ENCODE measurements at regions not wholly inside any gene's neighbourhood (a gene's known extent, or its start where the extent isn't known, plus 50 kb on each side); places are given as distances from the start of the nearest gene placed in this dataset.

GRCh38 chr14:65346895-65347294 is 65.6 kb upstream of the FUT8 start:
- TF ChIP-seq, protein P1, sequence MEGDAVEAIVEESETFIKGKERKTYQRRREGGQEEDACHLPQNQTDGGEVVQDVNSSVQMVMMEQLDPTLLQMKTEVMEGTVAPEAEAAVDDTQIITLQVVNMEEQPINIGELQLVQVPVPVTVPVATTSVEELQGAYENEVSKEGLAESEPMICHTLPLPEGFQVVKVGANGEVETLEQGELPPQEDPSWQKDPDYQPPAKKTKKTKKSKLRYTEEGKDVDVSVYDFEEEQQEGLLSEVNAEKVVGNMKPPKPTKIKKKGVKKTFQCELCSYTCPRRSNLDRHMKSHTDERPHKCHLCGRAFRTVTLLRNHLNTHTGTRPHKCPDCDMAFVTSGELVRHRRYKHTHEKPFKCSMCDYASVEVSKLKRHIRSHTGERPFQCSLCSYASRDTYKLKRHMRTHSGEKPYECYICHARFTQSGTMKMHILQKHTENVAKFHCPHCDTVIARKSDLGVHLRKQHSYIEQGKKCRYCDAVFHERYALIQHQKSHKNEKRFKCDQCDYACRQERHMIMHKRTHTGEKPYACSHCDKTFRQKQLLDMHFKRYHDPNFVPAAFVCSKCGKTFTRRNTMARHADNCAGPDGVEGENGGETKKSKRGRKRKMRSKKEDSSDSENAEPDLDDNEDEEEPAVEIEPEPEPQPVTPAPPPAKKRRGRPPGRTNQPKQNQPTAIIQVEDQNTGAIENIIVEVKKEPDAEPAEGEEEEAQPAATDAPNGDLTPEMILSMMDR (conservative IDR thresholded peaks at IDR 0.05; ENCODE audit: low read length): no peak
- no peak for DNase-seq (ENCODE audit: low read depth)

DNA sequence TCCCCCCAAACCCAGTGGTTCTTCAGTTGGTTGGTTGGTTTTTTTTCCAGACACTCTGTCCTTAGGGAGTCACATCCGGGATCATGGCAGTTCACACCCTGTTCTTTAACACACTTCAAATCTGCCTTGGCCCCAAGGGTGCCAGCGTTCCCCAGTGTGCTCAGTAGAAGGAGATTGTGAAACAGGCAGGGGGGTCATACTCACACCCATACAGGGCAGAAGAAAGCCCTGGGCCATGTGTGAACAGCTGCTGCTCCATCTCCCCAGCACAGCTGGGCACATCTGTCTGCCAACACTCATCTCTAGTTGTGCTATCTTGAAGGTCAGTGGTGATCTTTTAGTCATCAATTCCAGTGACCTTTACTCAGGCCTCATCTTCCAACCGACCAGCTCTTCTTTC is 64.4 kb upstream of the FUT8 start:
- DNase-seq (ENCODE audit: low read depth): no peak
- TF ChIP-seq, protein P1 (conservative IDR thresholded peaks at IDR 0.05; ENCODE audit: low read length): no peak
- no peak overlapping the region for H3K4me3 ChIP-seq (ENCODE audit: low read length)

More at GRCh38 chr14:65346895-65347294, 65.6 kb upstream of the FUT8 start:
- no peak overlapping the region for H3K4me3 ChIP-seq (ENCODE audit: low read length)

DNA sequence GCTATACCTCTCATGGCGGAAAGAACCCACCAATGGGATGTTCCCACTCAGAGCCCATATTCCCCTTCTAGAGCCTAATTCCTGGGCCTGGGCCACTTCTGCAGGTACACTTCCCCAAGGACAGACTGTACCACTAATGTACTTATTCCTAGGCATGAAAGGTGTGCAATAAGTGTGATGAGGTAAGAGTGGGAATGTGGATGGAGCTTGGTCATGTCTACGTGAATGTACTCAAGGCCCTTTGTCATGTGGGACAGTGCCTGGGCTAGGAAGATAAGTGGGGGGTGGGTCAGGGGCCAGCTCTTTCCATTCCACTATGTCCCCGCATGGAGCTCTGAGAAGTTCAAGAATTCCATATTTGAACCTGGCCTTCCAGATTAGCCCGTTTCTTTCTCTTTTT is 63.4 kb upstream of the FUT8 start:
- TF ChIP-seq, protein P1 (conservative IDR thresholded peaks at IDR 0.05; ENCODE audit: low read length): no peak
- no peak for DNase-seq (ENCODE audit: low read depth)
- H3K4me3 ChIP-seq (ENCODE audit: low read length): no peak overlapping the region

GRCh38 chr14:65351493-65352194 is 60.9 kb upstream of the FUT8 start:
- no peak overlapping the region for H3K4me3 ChIP-seq (ENCODE audit: low read length)
- TF ChIP-seq, protein P1 (conservative IDR thresholded peaks at IDR 0.05; ENCODE audit: low read length): no peak
- DNase-seq (ENCODE audit: low read depth): no peak

DNA sequence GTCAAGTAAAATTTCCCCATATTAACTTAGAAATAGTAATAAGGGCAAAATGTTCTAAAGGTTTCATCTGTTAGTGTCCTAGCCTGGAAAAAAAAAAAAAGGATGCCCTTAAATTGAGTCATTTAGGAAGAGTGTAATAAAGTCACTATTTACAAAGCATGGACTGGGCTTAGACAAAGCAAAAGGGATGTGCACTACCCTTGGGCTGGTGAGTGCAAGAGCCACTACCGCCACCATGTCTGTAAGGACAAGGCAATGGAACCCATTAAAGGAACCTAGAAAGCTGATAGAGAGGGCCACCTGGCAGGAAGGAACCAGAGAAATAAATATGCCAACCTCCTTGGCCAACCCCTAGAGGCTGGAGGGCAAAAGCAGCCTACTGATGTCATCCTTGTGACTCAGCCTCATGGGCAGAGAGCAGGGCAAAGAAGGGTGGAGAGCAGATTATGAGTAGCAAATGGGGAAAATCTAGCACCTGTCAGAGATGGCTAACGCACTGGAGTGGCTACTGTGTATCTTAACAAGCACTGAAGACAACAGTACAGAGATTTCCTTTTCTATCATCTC is 59.5 kb upstream of the FUT8 start:
- no peak for DNase-seq (ENCODE audit: low read depth)
- TF ChIP-seq, protein P1 (conservative IDR thresholded peaks at IDR 0.05; ENCODE audit: low read length): no peak
- H3K4me3 ChIP-seq (ENCODE audit: low read length): no peak overlapping the region

- TF ChIP-seq, protein P1 (conservative IDR thresholded peaks at IDR 0.05; ENCODE audit: low read length): no peak
- no peak for DNase-seq (ENCODE audit: low read depth)
- H3K4me3 ChIP-seq (ENCODE audit: low read length): no peak overlapping the region
These were observed 58.4 kb upstream of the FUT8 start for GRCh38 chr14:65354131-65354530.

DNA sequence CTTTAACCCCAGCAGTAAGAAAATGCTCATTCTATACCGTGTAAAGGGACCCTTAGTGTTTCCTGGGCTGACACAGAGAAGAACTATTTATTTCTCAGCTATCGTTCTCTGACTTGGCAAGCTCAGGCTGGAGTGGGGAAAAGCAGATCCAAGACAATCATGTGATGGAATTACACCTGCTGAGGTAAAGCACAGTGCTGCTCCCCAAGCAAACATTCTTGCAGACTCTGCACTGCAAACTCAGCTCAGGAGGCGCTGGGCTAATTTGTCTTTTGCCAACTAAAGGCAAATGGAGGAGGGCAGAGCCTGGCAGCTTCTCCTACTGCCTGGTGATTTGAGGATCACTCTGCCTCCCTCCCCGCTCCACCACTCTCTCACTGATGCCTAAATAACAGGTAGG is 57.8 kb upstream of the FUT8 start:
- no peak overlapping the region for H3K4me3 ChIP-seq (ENCODE audit: low read length)
- no peak for DNase-seq (ENCODE audit: low read depth)
- TF ChIP-seq, protein P1 (conservative IDR thresholded peaks at IDR 0.05; ENCODE audit: low read length): no peak
